GM12878 (cell line): ENCODE measurements at regions not wholly inside any gene's neighbourhood (a gene's known extent, or its start where the extent isn't known, plus 50 kb on each side); places are given as distances from the start of the nearest gene placed in this dataset.
"Not testable (repeated sequence)": the region's sequence is repeated elsewhere in the genome, so short reads cannot be mapped to it uniquely, and the experiment has no call there.

Experiments
- ATAC-seq: fragments of 200-7000 bp; cut with Tn5 transposase; 3 replicates; pipeline ENCODE4 v1.9.1; 2020; ENCODE audit warnings: mild to moderate bottlenecking, moderate library complexity
- BruUV-seq: library from RNA; stranded (reverse); fragments of 400-500 nt; replicated peaks from 2 replicates; lab custom pipeline; 2021; lab: Mats Ljungman, UMichigan
- CTCF ChIA-PET: fragments of 300-600 bp; sonication (Branson Sonifier 250); formaldehyde crosslinking; extraction: SDS; loops from one replicate; lab custom pipeline; 2021; ENCODE audit warnings: inconsistent platforms; lab: Yijun Ruan, JAX
- POLR2A ChIA-PET: fragments of 350-600 bp; formaldehyde crosslinking; extraction: SDS; loops from one replicate; lab custom pipeline; 2021; ENCODE audit warnings: inconsistent platforms; lab: Charles Lee
- RAD21 ChIA-PET: fragments of 300-600 bp; sonication (Branson Sonifier 250); formaldehyde crosslinking; loops from one replicate; lab custom pipeline; 2023; ENCODE audit warnings: antibody characterized with exemption; ENCODE audit not compliant: unreplicated experiment; lab: Charles Lee
- SMC1A ChIA-PET: fragments of 300-600 bp; sonication (Branson Sonifier 250); formaldehyde crosslinking; loops from one replicate; lab custom pipeline; 2023; ENCODE audit not compliant: unreplicated experiment, uncharacterized antibody; lab: Charles Lee
- DNase-seq: peaks from one replicate; pipeline ENCODE4 v3.0.0-alpha.2; 2011; ENCODE audit warnings: low read depth, low spot score
- FAIRE-seq: peaks from 3 replicates; lab custom pipeline; 2011; peaks lifted over from hg19 to GRCh38; lab: Jason Lieb, UNC
- H2AFZ ChIP-seq: 2 replicates; pipeline ENCODE4 v1.6.0; 2011; ENCODE audit warnings: low read depth, low read length, control low read depth; ENCODE audit not compliant: control insufficient read depth
- H3K27ac ChIP-seq: 2 replicates; pipeline ENCODE4 v1.5.1; 2011; ENCODE audit warnings: control low read depth; ENCODE audit not compliant: control insufficient read depth, insufficient read depth
- H3K27me3 ChIP-seq, 2 experiments: replicated peaks in 1 of 2; 2 replicates each; pipeline versions ENCODE4 v1.6.0 to v1.6.1; 2011; ENCODE audit warnings: low read length in 1 of 2; ENCODE audit not compliant: control insufficient read depth in 2 of 2, insufficient read depth in 2 of 2
- H3K36me3 ChIP-seq, 2 experiments: 2 replicates each; pipeline ENCODE4 v1.5.1; 2011; ENCODE audit warnings: low read length in 1 of 2; ENCODE audit not compliant: control insufficient read depth in 2 of 2, insufficient read depth in 2 of 2
- H3K4me1 ChIP-seq: 2 replicates; pipeline ENCODE4 v1.6.1; 2011; ENCODE audit warnings: mild to moderate bottlenecking, low read length, moderate library complexity, mixed read lengths; ENCODE audit not compliant: control insufficient read depth, insufficient read depth
- H3K4me2 ChIP-seq: 2 replicates; pipeline ENCODE4 v1.6.0; 2011; ENCODE audit warnings: control low read depth; ENCODE audit not compliant: control insufficient read depth, insufficient read depth
- H3K4me3 ChIP-seq: fragments of 200-600 bp; sonication (generic); 2 replicates; pipeline ENCODE4 v1.5.1; 2016
- H3K79me2 ChIP-seq: 2 replicates; pipeline ENCODE4 v1.6.0; 2011; ENCODE audit warnings: low read length; ENCODE audit not compliant: control insufficient read depth, insufficient read depth
- H3K9ac ChIP-seq: 2 replicates; pipeline ENCODE4 v1.8.0; 2011; ENCODE audit warnings: low read length, control low read depth, mixed read lengths; ENCODE audit not compliant: control insufficient read depth, insufficient read depth
- H3K9me3 ChIP-seq: replicated peaks from 3 replicates; pipeline ENCODE4 v1.5.1; 2011; ENCODE audit warnings: mild to moderate bottlenecking, low read length; ENCODE audit not compliant: control insufficient read depth, insufficient read depth
- H4K20me1 ChIP-seq: 2 replicates; pipeline ENCODE4 v1.6.0; 2011; ENCODE audit not compliant: control insufficient read depth, insufficient read depth
- WGBS: methylation state at CpG from one replicate; pipeline ENCODE4 v1.1.6; 2016; ENCODE audit warnings: low lambda C conversion rate; ENCODE audit not compliant: insufficient replicate concordance, insufficient coverage; ENCODE audit errors: missing lambda C conversion rate; 5-methylcytosine and 5-hydroxymethylcytosine counted together
- in situ Hi-C: fragments of 300-500 bp; cut with MboI; formaldehyde crosslinking; loops from 9 replicates; pipeline ENCODE4 v1.14.3; 2018; ENCODE audit warnings: mixed read lengths
- intact Hi-C: fragments of 100-400 bp; cut with micrococcal nuclease; formaldehyde crosslinking; loops from one replicate; pipeline ENCODE4 v1.14.2; 2022; ENCODE audit not compliant: unreplicated experiment

- DNase-seq, intact Hi-C loops, FAIRE-seq, H3K79me2 ChIP-seq, POLR2A ChIA-PET, BruUV-seq, H4K20me1 ChIP-seq, ATAC-seq, H2AFZ ChIP-seq, H3K9me3 ChIP-seq, CTCF ChIA-PET, RAD21 ChIA-PET, H3K36me3 ChIP-seq, SMC1A ChIA-PET, in situ Hi-C loops, H3K4me3 ChIP-seq, H3K4me1 ChIP-seq, H3K4me2 ChIP-seq, H3K27ac ChIP-seq, H3K27me3 ChIP-seq, H3K9ac ChIP-seq: not testable (repeated sequence)
- no CpG with 5 or more reads among the region's 2 CpGs for WGBS
Observed at GRCh38 chr13:111692028-111692427, 371.6 kb downstream of the TEX29 start.

GRCh38 chr13:111696121-111696520 lies 370.8 kb upstream of the SOX1 start:
- H2AFZ ChIP-seq, intact Hi-C loops: not testable (repeated sequence)

GRCh38 chr13:111702059-111702458 lies 364.9 kb upstream of the SOX1 start:
- FAIRE-seq, H3K4me3 ChIP-seq, H3K79me2 ChIP-seq, RAD21 ChIA-PET, in situ Hi-C loops, intact Hi-C loops, H3K27ac ChIP-seq, H3K27me3 ChIP-seq, H3K9ac ChIP-seq, H3K36me3 ChIP-seq, CTCF ChIA-PET, H3K4me1 ChIP-seq, ATAC-seq, H3K4me2 ChIP-seq, POLR2A ChIA-PET, H3K9me3 ChIP-seq, SMC1A ChIA-PET, BruUV-seq, H2AFZ ChIP-seq, DNase-seq, H4K20me1 ChIP-seq: not testable (repeated sequence)
- no CpG with 5 or more reads among the region's 5 CpGs for WGBS

More at GRCh38 chr13:111696121-111696520, 370.8 kb upstream of the SOX1 start:
- no CpG with 5 or more reads among the region's 11 CpGs for WGBS
- H3K36me3 ChIP-seq, POLR2A ChIA-PET, RAD21 ChIA-PET, H3K27me3 ChIP-seq, H3K79me2 ChIP-seq, H3K4me3 ChIP-seq, FAIRE-seq, in situ Hi-C loops, H3K4me1 ChIP-seq, BruUV-seq, H4K20me1 ChIP-seq, H3K4me2 ChIP-seq, H3K9ac ChIP-seq, ATAC-seq, H3K27ac ChIP-seq, DNase-seq, SMC1A ChIA-PET, CTCF ChIA-PET, H3K9me3 ChIP-seq: not testable (repeated sequence)
